GM18508 (cell line): ENCODE measurements at regions not wholly inside any gene's neighbourhood (a gene's known extent, or its start where the extent isn't known, plus 50 kb on each side); places are given as distances from the start of the nearest gene placed in this dataset.
"Not testable (repeated sequence)": the region's sequence is repeated elsewhere in the genome, so short reads cannot be mapped to it uniquely, and the experiment has no call there.

Experiments
- ATAC-seq: cut with Tn5 transposase; IDR thresholded peaks from one replicate; pipeline ENCODE4 v1.9.1; 2021; ENCODE audit warnings: moderate number of reproducible peaks; ENCODE audit not compliant: insufficient read depth, unreplicated experiment

DNA sequence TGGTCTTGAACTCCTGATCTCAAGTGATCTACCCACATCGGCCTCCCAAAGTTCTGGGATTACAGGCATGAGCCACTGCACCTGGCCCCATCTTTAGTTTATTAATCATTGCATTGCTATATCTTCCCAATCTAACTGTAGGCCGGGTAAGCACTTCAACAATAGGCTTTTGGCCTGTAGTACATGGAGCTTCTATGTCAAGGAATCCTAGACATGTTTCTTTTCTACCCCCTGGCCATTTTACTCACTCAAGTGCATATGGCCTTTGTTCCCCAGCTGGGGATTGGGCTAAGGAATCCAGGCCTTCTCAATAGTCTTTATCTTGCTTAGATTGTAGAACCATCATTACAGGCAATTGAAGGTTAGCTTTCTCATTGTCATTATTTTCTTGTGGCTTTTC is 122.3 kb upstream of the MBNL1 start:
- no peak for ATAC-seq

DNA sequence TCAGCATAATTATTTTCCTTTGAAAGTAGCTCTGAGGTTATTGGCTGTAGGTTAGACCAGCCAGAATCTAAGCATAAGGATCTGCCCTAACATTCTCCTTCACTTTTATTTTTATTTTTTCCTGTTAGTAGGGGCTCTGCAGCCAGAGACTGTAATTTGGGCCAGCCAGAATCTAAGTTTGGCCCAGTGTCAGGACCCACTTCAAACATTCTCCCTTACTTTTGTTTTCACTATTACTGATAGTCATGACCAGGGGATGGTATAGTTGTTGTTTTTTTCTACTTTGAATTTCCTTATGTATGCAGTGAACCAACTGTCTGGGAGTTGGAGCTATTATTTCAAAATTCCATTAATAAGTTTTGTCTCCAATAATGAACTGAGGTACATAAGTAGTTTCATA is 121.0 kb upstream of the MBNL1 start:
- no peak for ATAC-seq

DNA sequence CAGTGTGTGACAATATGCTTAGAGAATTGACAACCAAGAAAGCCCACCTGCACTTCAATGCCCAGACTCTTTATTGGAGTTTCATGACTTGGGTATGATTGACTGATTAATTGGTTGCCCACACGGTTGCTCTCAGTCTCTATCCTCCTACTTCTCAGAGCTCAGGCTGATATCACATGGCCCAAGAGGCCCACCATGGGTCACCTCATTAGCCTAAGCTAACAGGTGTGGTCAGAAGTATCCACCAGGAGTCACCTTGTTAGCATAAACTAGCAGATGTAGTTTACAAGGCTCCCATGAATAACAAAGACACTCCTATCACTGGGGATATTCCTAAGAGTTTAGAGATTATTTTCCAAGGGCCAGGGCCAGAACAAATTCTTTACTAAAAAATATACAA is 120.2 kb upstream of the MBNL1 start:
- no peak for ATAC-seq

DNA sequence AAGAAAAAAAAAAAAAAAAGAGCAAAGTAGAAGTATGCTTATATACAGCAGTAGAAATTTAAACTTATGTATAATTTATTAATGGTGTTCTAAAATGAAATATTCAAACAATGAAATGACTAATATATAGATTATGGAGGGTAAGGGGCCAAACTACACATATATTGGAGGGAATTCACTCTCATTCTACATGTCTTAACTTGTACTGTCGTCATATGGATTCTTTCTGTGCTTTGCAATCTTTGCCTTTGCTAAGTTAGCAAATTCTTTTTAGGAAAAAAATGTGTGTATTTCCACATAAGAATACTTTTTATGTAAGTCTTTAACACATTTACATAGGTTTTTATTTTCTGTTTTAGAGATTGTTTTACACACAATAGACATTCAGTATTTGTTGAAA is 118.9 kb upstream of the MBNL1 start:
- no peak for ATAC-seq

DNA sequence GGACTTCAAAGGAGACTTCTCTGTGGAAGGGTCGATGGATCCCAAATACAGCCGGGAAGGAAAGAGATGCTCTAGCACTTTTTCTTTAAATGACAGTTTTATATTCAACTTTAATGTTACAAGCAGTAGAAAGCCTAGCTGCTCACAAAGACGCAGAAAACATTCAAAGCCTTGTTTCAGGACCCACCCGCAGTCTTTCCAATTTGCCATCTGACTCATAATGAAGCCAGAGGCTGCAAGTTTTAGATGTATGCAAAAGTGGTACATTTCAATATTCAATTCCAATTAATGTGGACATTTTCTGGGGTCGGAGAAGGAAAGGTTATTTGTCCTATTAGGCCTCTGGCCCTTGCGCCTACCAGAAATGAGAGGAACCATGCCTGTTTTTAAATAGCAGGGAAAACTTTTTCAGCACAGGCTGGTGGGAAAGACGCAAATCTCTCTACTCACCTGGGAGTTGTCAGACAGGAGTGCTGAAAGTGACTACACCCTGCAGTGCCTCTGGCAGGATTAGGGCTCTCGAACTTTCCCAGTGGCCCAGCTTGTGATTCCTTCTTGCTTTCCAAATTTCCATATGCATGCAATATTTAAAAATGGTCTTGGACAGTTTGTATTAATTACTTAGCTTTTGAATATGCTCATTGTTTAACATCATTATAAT is 117.4 kb upstream of the MBNL1 start:
- ATAC-seq, result no peak

DNA sequence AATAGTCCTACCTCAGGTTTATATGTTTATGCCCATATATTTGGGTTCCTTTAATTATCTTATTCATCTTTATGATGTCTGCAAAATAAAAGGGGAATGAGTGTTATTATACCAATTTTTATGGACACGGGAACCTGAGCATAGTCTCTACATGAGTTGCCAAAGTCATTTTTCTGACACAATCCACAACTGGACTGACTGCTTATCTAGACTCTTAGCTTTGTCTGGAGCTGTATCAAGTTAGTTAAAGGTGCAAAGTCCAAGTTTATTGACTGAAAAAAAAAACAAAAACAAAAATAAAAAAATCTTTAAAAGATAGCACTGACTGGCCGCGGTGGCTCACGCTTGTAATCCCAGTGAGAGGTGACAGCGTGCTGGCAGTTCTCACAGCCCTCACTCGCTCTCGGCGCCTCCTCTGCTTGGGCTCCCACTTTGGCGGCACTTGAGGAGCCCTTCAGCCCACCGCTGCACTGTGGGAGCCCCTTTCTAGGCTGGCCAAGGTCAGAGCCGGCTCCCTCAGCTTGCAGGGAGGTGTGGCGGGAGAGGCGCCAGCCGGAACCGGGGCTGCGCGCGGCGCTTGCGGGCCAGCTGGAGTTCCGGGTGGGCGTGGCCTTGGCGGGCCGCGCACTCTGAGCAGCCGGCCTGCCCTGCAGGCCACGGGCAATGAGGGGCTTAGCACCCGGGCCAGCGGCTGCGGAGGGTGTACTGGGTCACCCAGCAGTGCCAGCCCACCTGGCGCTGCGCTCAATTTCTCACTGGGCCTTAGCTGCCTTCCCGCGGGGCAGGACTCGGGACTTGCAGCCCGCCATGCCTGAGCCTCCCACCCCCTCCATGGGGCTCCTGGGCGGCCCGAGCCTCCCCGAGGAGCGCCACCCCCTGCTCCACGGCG is 116.6 kb upstream of the MBNL1 start:
- not testable (repeated sequence) for ATAC-seq

DNA sequence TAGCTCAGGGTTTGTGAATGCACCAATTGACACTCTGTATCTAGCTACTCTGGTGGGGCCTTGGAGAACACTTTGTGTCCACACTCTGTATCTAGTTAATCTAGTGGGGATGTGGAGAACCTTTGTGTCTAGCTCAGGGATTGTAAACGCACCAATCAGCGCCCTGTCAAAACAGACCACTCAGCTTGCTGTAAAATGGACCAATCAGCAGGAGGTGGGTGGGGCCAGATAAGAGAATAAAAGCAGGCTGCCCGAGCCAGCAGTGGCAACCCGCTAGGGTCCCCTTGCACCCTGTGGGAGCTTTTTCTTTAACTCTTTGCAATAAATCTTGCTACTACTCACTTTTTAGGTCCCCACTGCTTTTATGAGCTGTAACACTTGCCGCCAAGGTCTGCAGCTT is 115.6 kb upstream of the MBNL1 start:
- ATAC-seq, result not testable (repeated sequence)

DNA sequence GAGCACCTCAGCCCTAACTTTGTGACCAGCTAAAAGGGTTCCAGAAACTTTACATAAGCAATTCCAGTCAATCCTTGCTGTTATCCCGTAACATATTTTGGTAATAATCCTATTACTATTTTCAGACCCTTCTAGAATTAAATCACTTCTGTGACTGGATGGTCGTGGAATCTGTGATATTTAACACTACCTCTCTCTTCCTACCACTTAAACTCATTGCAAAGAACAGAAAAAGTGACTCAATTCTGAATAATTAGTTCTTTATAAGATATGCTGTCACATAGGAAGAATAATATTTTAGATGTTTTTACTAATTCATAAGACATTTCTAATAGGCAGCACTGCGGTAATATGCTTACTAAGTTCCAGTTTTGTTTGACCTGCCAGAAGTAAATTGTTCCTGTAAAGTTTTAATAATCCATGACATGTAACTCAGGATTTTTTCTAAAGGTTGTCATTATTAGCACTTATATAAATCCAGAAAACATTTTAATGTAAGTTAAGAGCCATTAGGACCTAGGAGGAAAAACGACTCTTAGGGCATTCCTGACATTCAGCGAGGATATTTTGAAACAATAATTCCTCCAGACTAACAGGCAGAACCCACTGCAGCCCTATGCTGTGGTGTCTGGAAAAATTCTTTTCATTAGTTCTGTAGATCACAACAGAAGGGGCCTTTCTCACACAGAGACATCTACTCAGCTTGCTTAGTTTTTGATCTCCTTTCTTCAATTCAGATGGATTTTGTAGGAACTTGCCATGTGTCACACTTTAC is 113.3 kb upstream of the MBNL1 start:
- ATAC-seq, result no peak

DNA sequence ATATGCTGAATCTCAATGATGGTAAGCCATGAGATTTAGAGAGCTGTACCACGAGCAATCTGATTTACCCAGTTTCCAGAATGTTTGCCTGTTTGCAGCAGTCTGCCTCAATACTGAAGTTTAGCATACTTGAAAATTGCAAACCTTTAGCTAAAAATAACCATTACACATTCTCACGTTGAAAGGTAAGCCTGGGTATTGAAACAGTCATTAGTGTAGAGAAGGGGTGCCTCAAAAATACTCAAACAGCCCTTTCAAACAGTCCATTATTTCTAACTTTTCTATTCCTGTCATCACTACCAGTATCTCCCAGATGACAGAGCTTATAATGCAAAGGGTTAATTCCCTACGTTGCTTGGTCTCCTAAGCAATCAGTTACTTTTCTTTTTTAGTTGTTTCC is 111.8 kb upstream of the MBNL1 start:
- ATAC-seq, result no peak

DNA sequence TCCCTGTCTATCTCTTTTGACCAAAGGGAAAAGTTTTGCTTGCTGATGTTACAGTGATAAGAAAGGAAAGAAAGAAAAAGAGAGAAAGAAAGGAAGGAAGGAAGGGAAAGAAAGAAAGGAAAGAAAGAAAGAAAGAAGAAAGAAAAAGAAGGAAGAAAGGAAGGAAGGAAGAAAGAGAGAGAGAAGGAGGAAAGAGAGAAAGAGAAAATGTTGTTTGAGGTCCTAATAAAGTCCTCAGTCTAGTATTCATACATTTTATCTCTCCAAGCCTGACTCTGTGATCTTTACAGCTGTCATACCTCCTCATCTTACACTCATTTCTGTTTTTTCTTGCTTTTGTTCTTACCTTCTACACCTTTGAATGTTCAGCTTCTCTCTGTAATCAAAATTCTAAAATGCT is 111.4 kb upstream of the MBNL1 start:
- no peak for ATAC-seq

DNA sequence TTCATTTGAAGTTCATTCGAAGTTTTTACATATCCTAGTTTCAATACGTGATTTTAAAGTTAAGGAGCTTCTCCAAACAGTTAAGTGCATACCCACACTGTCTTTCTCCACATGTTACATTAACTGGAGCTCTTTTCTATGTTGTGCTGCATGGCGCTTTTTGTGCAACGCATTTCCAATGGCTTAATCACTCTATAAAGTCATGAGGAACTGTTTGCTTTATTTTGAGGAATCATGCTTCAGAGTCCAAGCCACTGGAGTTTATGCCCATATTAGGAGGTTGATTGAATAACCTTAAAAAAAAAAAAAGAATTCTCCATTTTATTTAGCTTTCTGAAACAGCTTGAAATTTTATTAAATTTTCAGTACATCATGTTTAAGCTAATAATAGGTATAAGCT is 109.4 kb upstream of the MBNL1 start:
- ATAC-seq, result no peak

DNA sequence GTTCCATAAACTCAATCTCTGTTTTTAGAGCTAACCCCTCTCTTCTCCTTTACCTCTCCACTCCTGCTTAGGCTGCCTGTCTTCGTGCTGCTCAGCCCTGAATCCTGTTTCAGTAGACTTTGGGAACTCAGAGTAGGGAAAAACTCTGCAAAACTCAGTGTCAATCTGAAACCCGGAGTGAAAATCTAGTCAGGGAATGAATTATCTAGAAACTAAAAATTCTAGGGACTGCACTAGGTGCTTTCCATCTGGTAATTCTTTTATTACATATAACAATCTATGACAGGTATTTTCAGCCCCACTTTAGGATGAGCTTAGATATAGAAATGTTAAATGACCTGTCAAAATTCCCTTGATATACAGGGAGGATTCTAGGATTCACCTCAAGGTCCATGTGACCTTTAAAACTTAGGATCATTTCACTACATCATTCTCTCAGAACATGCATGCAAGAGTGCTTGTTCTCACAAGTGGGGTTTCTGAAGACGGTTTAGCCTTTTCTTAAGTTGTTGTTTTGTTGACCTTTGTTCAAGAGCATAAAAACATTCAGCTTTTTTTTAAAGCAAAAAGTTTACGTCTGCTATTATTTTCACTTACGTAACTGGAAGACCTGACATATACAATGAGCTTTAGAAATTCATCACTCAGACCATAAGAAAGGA is 108.2 kb upstream of the MBNL1 start:
- no peak for ATAC-seq

DNA sequence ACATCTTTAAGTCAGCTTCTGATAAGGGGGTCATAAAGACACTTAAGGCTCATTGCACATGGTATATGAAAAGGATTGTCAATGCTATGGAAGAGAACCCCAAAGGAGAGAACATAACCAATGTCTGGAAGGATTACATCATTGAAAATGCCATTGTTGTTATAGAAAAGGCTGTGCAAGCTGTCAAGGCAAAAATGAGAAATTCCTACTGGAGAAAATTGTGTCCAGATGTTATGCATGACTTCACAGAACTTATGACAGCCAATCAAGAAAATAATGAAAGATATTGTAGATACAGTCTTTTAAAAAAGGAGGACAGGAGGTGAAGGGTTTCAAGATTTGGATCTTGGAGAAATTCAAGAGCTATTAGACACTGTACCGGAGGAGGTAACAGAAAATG is 96.3 kb upstream of the MBNL1 start:
- no peak for ATAC-seq

DNA sequence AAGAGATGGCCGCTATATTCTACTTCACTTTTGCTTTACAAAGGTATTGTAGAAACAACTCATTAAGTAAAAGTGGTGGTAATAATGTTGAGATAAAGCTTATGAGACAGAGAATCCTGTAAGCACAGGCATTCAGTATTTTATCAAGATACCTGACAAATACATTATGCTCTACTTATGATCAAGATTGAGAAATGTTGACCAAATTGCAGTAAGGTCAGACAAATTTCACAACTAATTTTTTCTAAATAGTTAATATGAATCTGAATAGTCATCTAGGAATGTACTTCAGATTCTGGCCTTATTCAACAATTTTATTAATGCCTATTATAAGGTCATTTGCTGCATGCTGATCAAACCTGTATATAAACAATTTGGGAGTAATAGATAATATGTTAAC is 95.1 kb upstream of the MBNL1 start:
- no peak for ATAC-seq

DNA sequence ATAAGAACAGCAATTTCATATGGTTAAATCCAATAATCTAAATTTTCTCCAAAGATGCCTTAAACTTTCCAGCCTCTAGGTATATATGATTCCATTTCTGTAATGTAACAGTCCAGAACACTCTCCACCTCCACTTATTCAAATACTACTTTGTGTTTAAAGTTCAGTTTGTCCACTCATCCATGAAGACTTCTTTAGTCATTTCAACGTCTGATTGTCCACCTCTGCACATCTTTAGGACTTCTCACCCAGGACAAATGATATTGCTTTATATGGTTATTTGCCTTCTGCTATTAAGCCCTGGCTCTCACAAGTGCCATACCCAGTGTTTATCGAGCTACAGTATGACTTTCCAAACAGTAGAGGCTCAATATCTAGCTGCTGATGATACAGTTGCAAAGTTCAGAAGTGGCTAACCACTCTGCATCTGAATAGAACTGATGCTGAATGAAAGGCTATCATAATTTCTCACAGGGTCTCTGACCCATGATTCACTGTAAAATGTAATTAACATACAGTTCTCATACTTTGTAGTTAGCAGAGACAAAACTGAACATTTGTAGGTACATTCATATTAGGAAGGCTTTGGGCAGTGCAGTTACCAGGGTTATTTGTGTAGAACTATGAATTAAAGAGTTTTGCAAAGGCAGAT is 93.7 kb upstream of the MBNL1 start:
- ATAC-seq, result no peak

DNA sequence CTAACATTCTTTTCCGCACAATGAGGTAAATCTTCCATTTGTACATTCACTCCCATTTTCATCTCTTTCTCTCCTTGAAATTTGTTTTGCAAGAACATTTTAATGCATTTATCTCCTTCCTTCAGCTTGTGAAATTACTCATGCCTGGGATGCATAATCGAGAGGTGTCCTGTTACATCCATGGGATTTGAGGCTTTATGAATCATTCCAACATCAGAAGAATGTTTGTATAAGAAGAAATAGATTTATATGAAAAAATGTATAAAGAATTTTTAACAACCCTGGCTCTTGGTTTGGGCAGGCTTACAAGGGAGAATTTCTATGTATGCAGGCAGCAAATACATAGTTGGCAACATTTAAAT is 93.2 kb upstream of the MBNL1 start:
- ATAC-seq, result no peak

DNA sequence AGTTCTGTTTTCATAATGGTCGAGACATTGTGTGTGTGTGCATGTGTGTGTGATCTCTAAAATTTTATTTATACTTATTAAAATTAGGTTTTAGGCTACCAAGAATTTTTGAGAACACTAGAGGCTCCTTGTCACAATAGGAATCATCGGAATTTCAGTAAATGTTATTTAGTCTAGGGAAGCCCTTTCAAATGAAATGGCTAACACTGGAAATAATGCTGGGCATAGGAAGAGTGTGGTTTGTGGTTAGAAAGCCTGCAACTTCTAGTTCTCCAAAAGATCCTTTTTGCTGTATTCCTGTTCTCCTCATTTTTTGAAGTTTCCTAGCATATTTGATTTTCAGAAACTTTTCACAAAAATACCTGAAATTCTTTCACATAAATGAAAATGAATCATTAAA is 92.5 kb upstream of the MBNL1 start:
- ATAC-seq, result no peak

DNA sequence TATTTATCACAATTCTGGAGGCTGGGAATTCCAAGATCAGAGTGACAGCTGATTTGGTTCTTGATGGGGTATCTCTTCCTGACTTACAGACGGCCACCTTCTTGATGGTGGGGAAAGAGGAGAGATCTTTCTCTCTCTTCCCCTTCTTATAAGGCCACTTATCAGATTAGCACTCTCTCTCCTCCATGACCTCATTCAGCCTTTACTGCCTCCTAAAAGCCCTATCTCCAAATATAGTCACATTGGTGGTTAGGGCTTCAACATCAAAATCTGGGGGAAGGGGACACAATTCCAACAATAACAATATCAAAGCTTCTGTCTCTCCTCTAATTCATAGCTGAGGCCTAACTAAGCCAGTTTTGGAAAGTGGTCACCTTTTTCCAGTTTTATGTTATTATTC is 91.7 kb upstream of the MBNL1 start:
- no peak for ATAC-seq

DNA sequence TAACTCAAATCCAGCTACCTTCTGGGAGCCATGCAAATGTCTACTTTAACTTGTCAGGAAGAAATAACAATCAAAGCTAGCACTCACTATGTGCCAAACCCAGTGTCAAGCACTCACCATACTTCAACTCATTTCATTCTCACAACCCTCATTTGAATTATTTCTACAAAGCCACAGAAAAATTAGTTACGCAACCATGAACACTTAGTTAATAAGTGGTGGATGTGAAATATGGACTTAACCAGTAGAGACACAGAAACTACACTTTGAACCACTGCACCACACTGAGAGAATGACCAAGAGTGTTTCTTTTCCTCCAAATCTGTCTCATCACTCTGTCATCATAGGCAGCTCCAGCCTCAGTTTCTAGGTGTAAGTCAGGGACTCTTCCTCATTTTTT is 91.0 kb upstream of the MBNL1 start:
- peak; percentile 96 for ATAC-seq

DNA sequence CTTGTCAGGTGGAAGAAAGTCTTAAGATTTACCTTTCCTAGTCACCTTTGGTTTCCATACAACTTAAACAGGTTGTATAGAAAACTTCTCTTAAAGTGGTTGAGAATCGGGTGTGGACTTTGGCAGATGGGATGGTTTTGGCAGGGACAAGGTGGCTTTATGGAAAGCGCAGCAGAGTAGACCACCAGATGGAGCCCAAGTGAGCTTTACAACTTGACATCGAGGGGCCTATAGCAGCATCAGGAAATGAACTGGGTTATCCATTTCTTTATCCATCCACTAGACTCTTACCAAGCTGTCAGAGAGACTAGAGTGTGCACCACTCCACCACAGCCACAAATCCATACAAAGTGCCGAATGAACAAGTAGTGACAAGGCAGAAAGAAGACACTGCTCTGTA is 85.3 kb upstream of the MBNL1 start:
- no peak for ATAC-seq
